ENCODE measurements at regions not wholly inside any gene's neighbourhood (a gene's known extent, or its start where the extent isn't known, plus 50 kb on each side); places are given as distances from the start of the nearest gene placed in this dataset.
A peak's percentile ranks its signal among the peaks of the same experiment; 100 is the strongest.

GRCh38 chr2:126774761-126775160 lies 118.8 kb downstream of the GYPC start:
- DNase-seq (ENCODE audit: low read depth, low spot score) = no peak

- no peak for DNase-seq (ENCODE audit: low read depth, low spot score)
Observed at GRCh38 chr2:126775300-126775985, 119.5 kb downstream of the GYPC start.

- peak; percentile 2 for DNase-seq (ENCODE audit: low read depth, low spot score)
Observed at GRCh38 chr2:126776255-126776654, 120.3 kb downstream of the GYPC start.

- peak; percentile 87 for DNase-seq (ENCODE audit: low read depth, low spot score)
Observed at GRCh38 chr2:126776692-126777619, 121.0 kb downstream of the GYPC start.

- no peak for DNase-seq (ENCODE audit: low read depth, low spot score)
Observed at GRCh38 chr2:126777620-126777978, 121.1 kb upstream of the TEX51 start.

GRCh38 chr2:126778561-126779501 lies 119.9 kb upstream of the TEX51 start:
- no peak for DNase-seq (ENCODE audit: low read depth, low spot score)

GRCh38 chr2:126781206-126781605 lies 117.5 kb upstream of the TEX51 start:
- DNase-seq (ENCODE audit: low read depth, low spot score) = no peak

GRCh38 chr2:126781806-126782205 lies 116.9 kb upstream of the TEX51 start:
- no peak for DNase-seq (ENCODE audit: low read depth, low spot score)

- DNase-seq (ENCODE audit: low read depth, low spot score) = no peak
Observed at GRCh38 chr2:126782648-126783047, 116.0 kb upstream of the TEX51 start.

GRCh38 chr2:126783341-126783740 lies 115.3 kb upstream of the TEX51 start:
- DNase-seq (ENCODE audit: low read depth, low spot score) = no peak

GRCh38 chr2:126784045-126784444 lies 114.6 kb upstream of the TEX51 start:
- no peak for DNase-seq (ENCODE audit: low read depth, low spot score)

GRCh38 chr2:126784621-126785020 lies 114.1 kb upstream of the TEX51 start:
- no peak for DNase-seq (ENCODE audit: low read depth, low spot score)

GRCh38 chr2:126785236-126785635 lies 113.5 kb upstream of the TEX51 start:
- DNase-seq (ENCODE audit: low read depth, low spot score) = no peak

- DNase-seq (ENCODE audit: low read depth, low spot score) = no peak
Observed at GRCh38 chr2:126785862-126786261, 112.8 kb upstream of the TEX51 start.

- no peak for DNase-seq (ENCODE audit: low read depth, low spot score)
Observed at GRCh38 chr2:126786765-126787164, 111.9 kb upstream of the TEX51 start.

GRCh38 chr2:126787289-126787688 lies 111.4 kb upstream of the TEX51 start:
- DNase-seq (ENCODE audit: low read depth, low spot score) = no peak

GRCh38 chr2:126788113-126788512 lies 110.6 kb upstream of the TEX51 start:
- DNase-seq (ENCODE audit: low read depth, low spot score) = no peak

- DNase-seq (ENCODE audit: low read depth, low spot score) = no peak
Observed at GRCh38 chr2:126788652-126789051, 110.0 kb upstream of the TEX51 start.

- no peak for DNase-seq (ENCODE audit: low read depth, low spot score)
Observed at GRCh38 chr2:126790987-126791780, 107.5 kb upstream of the TEX51 start.

GRCh38 chr2:126792186-126792585 lies 106.5 kb upstream of the TEX51 start:
- DNase-seq (ENCODE audit: low read depth, low spot score) = no peak

- no peak for DNase-seq (ENCODE audit: low read depth, low spot score)
Observed at GRCh38 chr2:126792993-126793392, 105.7 kb upstream of the TEX51 start.
